H9 (cell line): ENCODE measurements at regions not wholly inside any gene's neighbourhood (a gene's known extent, or its start where the extent isn't known, plus 50 kb on each side); places are given as distances from the start of the nearest gene placed in this dataset.

Experiments used
- DNase-seq: peaks from one replicate; pipeline ENCODE4 v3.0.0-alpha.2; 2017
- H2AFZ ChIP-seq: one replicate; pipeline ENCODE4 v1.6.1; 2013; ENCODE audit warnings: mild to moderate bottlenecking, low read length, control low read depth, moderate library complexity
- H2AK5ac ChIP-seq: 2 replicates; pipeline ENCODE4 v1.6.1; 2013; ENCODE audit warnings: low read length, control low read depth, mixed read lengths; ENCODE audit not compliant: insufficient read length
- H2BK120ac ChIP-seq: one replicate; pipeline ENCODE4 v1.6.1; 2013; ENCODE audit warnings: low read depth, mild to moderate bottlenecking, low read length, control low read depth, inconsistent platforms; ENCODE audit not compliant: poor library complexity, severe bottlenecking
- H2BK12ac ChIP-seq: 2 replicates; pipeline ENCODE4 v1.6.1; 2013; ENCODE audit warnings: low read length, control low read depth, mixed read lengths, low read depth; ENCODE audit not compliant: insufficient read length
- H2BK15ac ChIP-seq: 2 replicates; pipeline ENCODE4 v1.6.1; 2013; ENCODE audit warnings: low read depth, low read length, control low read depth
- H2BK20ac ChIP-seq: one replicate; pipeline ENCODE4 v1.6.1; 2013; ENCODE audit warnings: low read depth, mild to moderate bottlenecking, low read length, control low read depth, inconsistent platforms; ENCODE audit not compliant: poor library complexity, severe bottlenecking
- H2BK5ac ChIP-seq: 2 replicates; pipeline ENCODE4 v1.6.1; 2013; ENCODE audit warnings: low read length, control low read depth, mixed read lengths; ENCODE audit not compliant: insufficient read length
- H3K14ac ChIP-seq: 2 replicates; pipeline ENCODE4 v1.6.1; 2013; ENCODE audit warnings: low read length, control low read depth; ENCODE audit not compliant: insufficient read depth
- H3K18ac ChIP-seq: 2 replicates; pipeline ENCODE4 v1.6.1; 2013; ENCODE audit warnings: low read depth, mild to moderate bottlenecking, mixed read lengths, low read length, control low read depth; ENCODE audit not compliant: insufficient read length
- H3K23ac ChIP-seq: 2 replicates; pipeline ENCODE4 v1.6.1; 2013; ENCODE audit warnings: low read length, control low read depth, mixed read lengths, low read depth; ENCODE audit not compliant: insufficient read length
- H3K23me2 ChIP-seq: 2 replicates; pipeline ENCODE4 v1.6.1; 2013; ENCODE audit warnings: low read depth, mild to moderate bottlenecking, mixed read lengths, low read length, control low read depth; ENCODE audit not compliant: insufficient read length, poor library complexity, severe bottlenecking
- H3K27ac ChIP-seq: 2 replicates; pipeline ENCODE4 v1.5.1; 2013; ENCODE audit warnings: low read length, control low read depth, mixed read lengths, low read depth; ENCODE audit not compliant: insufficient read length
- H3K27me3 ChIP-seq: 2 replicates; pipeline ENCODE4 v1.6.1; 2013; ENCODE audit warnings: low read length, control low read depth, inconsistent platforms; ENCODE audit not compliant: insufficient read depth
- H3K4ac ChIP-seq: 2 replicates; pipeline ENCODE4 v1.6.1; 2013; ENCODE audit warnings: low read depth, mild to moderate bottlenecking, control low read depth, inconsistent platforms, low read length, moderate library complexity
- H3K4me1 ChIP-seq: 2 replicates; pipeline ENCODE4 v1.6.1; 2013; ENCODE audit warnings: low read length, control low read depth, inconsistent platforms; ENCODE audit not compliant: insufficient read depth
- H3K4me2 ChIP-seq: 2 replicates; pipeline ENCODE4 v1.6.1; 2013; ENCODE audit warnings: low read length, control low read depth, mixed read lengths; ENCODE audit not compliant: insufficient read length, insufficient read depth
- H3K56ac ChIP-seq: 2 replicates; pipeline ENCODE4 v1.6.1; 2013; ENCODE audit warnings: low read depth, mild to moderate bottlenecking, mixed read lengths, low read length, control low read depth; ENCODE audit not compliant: insufficient read length
- H3K79me1 ChIP-seq: 2 replicates; pipeline ENCODE4 v1.6.1; 2013; ENCODE audit warnings: low read depth, mild to moderate bottlenecking, moderate library complexity, low read length, control low read depth, inconsistent platforms; ENCODE audit not compliant: insufficient read depth, poor library complexity, severe bottlenecking
- H3K79me2 ChIP-seq: 2 replicates; pipeline ENCODE4 v1.6.1; 2013; ENCODE audit warnings: low read length, control low read depth, inconsistent platforms; ENCODE audit not compliant: insufficient read depth
- H3K9ac ChIP-seq: 2 replicates; pipeline ENCODE4 v1.6.1; 2013; ENCODE audit warnings: low read length, control low read depth, mixed read lengths; ENCODE audit not compliant: insufficient read length; ENCODE audit errors: extremely low read depth
- H3K9me3 ChIP-seq: one replicate; pipeline ENCODE4 v1.6.1; 2013; ENCODE audit warnings: low read depth, low read length, inconsistent platforms; ENCODE audit not compliant: control insufficient read depth
- H3T11ph ChIP-seq: one replicate; pipeline ENCODE4 v1.6.1; 2013; ENCODE audit warnings: mild to moderate bottlenecking, low read length, control low read depth, inconsistent platforms
- H4K20me1 ChIP-seq: one replicate; pipeline ENCODE4 v1.6.1; 2013; ENCODE audit not compliant: control insufficient read depth, insufficient read length, insufficient read depth
- H4K5ac ChIP-seq: 2 replicates; pipeline ENCODE4 v1.6.1; 2013; ENCODE audit warnings: low read depth, mild to moderate bottlenecking, mixed read lengths, low read length, control low read depth; ENCODE audit not compliant: insufficient read length
- H4K8ac ChIP-seq: replicated peaks from 2 replicates; pipeline ENCODE4 v1.6.1; 2013; ENCODE audit warnings: low read length, control low read depth, mixed read lengths, low read depth; ENCODE audit not compliant: insufficient read length
- H4K91ac ChIP-seq: 2 replicates; pipeline ENCODE4 v1.6.1; 2013; ENCODE audit warnings: low read depth, mild to moderate bottlenecking, moderate library complexity, mixed read lengths, low read length, control low read depth; ENCODE audit not compliant: insufficient read length
- H3K27ac Mint-ChIP-seq, 3 experiments: 2 replicates in 2 of 3; 3 replicates in 1 of 3; pipeline ENCODE4 v1.8.0; 2020 to 2021; ENCODE audit warnings: mixed read lengths in 3 of 3, mild to moderate bottlenecking in 1 of 3, moderate library complexity in 1 of 3
- H3K27me3 Mint-ChIP-seq: 2 replicates; pipeline ENCODE4 v1.8.0; 2021; ENCODE audit warnings: low read depth, mild to moderate bottlenecking, moderate library complexity, mixed read lengths
- H3K36me3 Mint-ChIP-seq, 3 experiments: 2 replicates in 2 of 3; 3 replicates in 1 of 3; pipeline ENCODE4 v1.8.0; 2020 to 2021; ENCODE audit warnings: low read depth in 3 of 3, mixed read lengths in 3 of 3; ENCODE audit not compliant: insufficient read depth in 1 of 3
- H3K4me1 Mint-ChIP-seq, 2 experiments: 2 replicates each; pipeline ENCODE4 v1.8.0; 2020; ENCODE audit warnings: mixed read lengths in 2 of 2
- H3K4me3 Mint-ChIP-seq, 2 experiments: 2 replicates in 1 of 2; 3 replicates in 1 of 2; pipeline ENCODE4 v1.8.0; 2020 to 2021; ENCODE audit warnings: mild to moderate bottlenecking in 2 of 2, mixed read lengths in 2 of 2, moderate library complexity in 1 of 2
- H3K9me3 Mint-ChIP-seq, 2 experiments: 2 replicates in 1 of 2; 3 replicates in 1 of 2; pipeline ENCODE4 v1.8.0; 2020; ENCODE audit warnings: mild to moderate bottlenecking in 2 of 2, mixed read lengths in 2 of 2, moderate library complexity in 1 of 2
- WGBS: extraction: QIAGEN DNeasy Blood & Tissue Kit; methylation state at CpG from one replicate; pipeline ENCODE4 v1.1.7; 2013; ENCODE audit warnings: missing lambda C conversion rate, low lambda C conversion rate, mixed read lengths; ENCODE audit not compliant: insufficient read length; ENCODE audit errors: extremely low coverage; 5-methylcytosine and 5-hydroxymethylcytosine counted together
- TF ChIP-seq, protein P1 (sequence below): fragments of 200-600 bp; sonication (generic); conservative IDR thresholded peaks from 3 replicates; pipeline ENCODE4 v1.8.0; 2021; ENCODE audit warnings: antibody characterized with exemption, mild to moderate bottlenecking

DNA sequence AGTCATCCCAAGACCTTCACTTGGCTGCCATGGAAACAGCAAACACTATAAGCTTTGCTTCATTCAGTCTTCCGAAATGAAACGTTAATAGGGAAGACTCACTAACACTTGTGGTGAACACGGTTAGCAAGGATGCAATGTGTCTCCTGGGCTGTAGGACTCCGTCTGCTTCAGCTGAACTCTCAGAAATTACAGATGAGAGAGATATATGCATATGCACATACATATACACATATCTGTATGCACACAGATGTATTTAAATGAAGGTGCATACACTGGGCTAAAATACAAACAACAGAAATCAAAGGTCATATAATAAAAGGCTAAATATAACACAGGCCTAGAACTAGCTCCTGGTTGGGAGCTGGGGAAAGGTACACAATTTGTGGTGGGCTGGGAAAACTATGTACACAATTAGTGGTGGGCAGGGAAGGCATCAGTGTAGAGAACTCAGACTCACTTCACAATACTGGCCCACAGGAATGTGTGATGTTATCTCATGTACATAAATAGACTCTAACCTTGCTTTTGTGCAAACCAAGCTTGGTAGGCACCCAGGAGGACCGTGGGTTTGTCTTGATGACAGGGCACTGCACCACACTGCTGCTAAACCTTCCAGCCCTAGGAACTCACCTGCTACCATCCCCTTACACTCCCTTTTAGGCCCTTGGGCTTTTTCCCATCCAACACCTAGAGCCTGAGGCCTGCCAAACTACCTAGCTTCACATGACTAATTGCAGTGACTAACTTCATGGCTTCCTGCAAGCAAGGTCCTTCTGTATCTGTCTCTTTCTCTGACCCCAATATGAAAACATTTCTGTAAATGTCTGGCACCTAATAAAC lies 873.1 kb downstream of the NSUN3 start:
- Histone ChIP-seq H3K23ac (no peak overlapping the region), H3K27ac (no peak overlapping the region), H2BK20ac (no peak overlapping the region), H2BK12ac (no peak overlapping the region), H3K27me3 (no peaks in the 10 kb centered on the region), H2BK120ac (no peak overlapping the region), H3K79me1 (no peaks in the 10 kb centered on the region), H3T11ph (no peak overlapping the region), H3K9ac (no peak overlapping the region), H3K4ac (no peak overlapping the region), H3K4me2 (no peak overlapping the region), H2AFZ (no peak overlapping the region), H4K8ac (no peak overlapping the region), H2BK15ac (no peak overlapping the region), H3K9me3 (no peaks in the 10 kb centered on the region), H4K91ac (no peak overlapping the region), H3K56ac (no peak overlapping the region), H3K14ac (no peak overlapping the region), H2AK5ac (no peak overlapping the region), H3K18ac (no peak overlapping the region), H2BK5ac (no peak overlapping the region), H3K23me2 (no peaks in the 10 kb centered on the region), H3K4me1 (no peaks in the 10 kb centered on the region), H3K79me2 (no peaks in the 10 kb centered on the region), H4K5ac (no peak overlapping the region), H4K20me1 (no peaks in the 10 kb centered on the region)
- Mint-ChIP-seq H3K27ac (no peak overlapping the region), H3K4me1 (no peaks in the 10 kb centered on the region), H3K36me3 (peaks cover 0 to 12% (median 3%) of the 10 kb centered on the region in 3 experiments; a peak in 2 of 7 replicates), H3K9me3 (peaks cover 8 to 14% of the 10 kb centered on the region in 2 experiments), H3K4me3 (no peak overlapping the region), H3K27me3 (no peaks in the 10 kb centered on the region)
- no CpG with 5 or more reads among the region's 5 CpGs for WGBS
- DNase-seq: no peak
- TF ChIP-seq, protein P1, sequence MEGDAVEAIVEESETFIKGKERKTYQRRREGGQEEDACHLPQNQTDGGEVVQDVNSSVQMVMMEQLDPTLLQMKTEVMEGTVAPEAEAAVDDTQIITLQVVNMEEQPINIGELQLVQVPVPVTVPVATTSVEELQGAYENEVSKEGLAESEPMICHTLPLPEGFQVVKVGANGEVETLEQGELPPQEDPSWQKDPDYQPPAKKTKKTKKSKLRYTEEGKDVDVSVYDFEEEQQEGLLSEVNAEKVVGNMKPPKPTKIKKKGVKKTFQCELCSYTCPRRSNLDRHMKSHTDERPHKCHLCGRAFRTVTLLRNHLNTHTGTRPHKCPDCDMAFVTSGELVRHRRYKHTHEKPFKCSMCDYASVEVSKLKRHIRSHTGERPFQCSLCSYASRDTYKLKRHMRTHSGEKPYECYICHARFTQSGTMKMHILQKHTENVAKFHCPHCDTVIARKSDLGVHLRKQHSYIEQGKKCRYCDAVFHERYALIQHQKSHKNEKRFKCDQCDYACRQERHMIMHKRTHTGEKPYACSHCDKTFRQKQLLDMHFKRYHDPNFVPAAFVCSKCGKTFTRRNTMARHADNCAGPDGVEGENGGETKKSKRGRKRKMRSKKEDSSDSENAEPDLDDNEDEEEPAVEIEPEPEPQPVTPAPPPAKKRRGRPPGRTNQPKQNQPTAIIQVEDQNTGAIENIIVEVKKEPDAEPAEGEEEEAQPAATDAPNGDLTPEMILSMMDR: no peak
